ENCODE measurements at regions not wholly inside any gene's neighbourhood (a gene's known extent, or its start where the extent isn't known, plus 50 kb on each side); places are given as distances from the start of the nearest gene placed in this dataset.

DNA sequence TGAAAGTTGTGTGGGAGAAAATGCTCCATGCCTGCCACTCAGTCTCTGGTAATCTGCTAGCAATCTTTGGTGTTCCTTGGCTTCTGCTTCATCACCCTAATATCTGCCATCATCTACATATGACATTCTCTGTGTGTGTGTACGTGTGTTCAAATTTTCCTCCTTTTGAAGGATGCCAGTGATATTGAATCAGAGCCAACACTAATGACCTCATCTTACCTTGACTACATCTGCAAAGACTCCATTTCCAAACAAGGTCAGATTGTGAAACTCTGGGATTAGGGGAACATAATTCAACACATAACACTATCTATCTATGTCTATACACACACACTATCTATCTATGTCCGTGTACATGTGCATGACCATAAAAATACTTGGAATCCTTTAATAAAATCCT is 81.4 kb upstream of the IRS2 start:
- Mint-ChIP-seq H3K27me3 (ENCODE audit: low read depth) (no peaks in the 10 kb centered on the region), H3K36me3 (ENCODE audit: low read depth) (no peaks in the 10 kb centered on the region), H3K4me1 (no peaks in the 10 kb centered on the region), H3K9me3 (peaks cover 2% of the 10 kb centered on the region), H3K27ac (no peak overlapping the region), H3K4me3 (no peak overlapping the region)
- TF ChIP-seq, protein P1, sequence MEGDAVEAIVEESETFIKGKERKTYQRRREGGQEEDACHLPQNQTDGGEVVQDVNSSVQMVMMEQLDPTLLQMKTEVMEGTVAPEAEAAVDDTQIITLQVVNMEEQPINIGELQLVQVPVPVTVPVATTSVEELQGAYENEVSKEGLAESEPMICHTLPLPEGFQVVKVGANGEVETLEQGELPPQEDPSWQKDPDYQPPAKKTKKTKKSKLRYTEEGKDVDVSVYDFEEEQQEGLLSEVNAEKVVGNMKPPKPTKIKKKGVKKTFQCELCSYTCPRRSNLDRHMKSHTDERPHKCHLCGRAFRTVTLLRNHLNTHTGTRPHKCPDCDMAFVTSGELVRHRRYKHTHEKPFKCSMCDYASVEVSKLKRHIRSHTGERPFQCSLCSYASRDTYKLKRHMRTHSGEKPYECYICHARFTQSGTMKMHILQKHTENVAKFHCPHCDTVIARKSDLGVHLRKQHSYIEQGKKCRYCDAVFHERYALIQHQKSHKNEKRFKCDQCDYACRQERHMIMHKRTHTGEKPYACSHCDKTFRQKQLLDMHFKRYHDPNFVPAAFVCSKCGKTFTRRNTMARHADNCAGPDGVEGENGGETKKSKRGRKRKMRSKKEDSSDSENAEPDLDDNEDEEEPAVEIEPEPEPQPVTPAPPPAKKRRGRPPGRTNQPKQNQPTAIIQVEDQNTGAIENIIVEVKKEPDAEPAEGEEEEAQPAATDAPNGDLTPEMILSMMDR (IDR thresholded peaks at IDR 0.05; ENCODE audit: unreplicated experiment in 3 of 3) = no peak

DNA sequence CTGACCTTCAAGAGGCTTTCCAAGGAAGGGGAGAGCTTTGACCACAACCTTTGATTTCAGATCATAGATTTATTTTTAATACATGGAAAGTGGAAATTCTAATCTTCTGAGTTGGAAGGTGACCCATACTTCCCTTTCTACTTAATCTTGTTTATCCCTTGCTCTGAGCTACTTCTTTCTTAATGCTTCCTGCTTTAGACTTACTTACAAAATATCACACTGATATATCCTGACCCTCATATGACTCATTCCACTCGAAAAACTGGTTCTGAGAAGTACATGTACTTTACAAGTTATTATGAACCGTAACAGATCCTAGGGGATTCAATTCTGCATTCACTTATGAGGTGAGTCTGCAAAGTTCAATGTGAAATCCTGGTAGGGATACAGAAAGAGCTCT is 76.2 kb upstream of the IRS2 start:
- Mint-ChIP-seq H3K27ac (no peak overlapping the region), H3K36me3 (ENCODE audit: low read depth) (no peaks in the 10 kb centered on the region), H3K4me3 (no peak overlapping the region), H3K27me3 (ENCODE audit: low read depth) (no peaks in the 10 kb centered on the region), H3K4me1 (no peaks in the 10 kb centered on the region), H3K9me3 (no peaks in the 10 kb centered on the region)
- TF ChIP-seq, protein P1 (IDR thresholded peaks at IDR 0.05; ENCODE audit: unreplicated experiment in 3 of 3) = no peak

DNA sequence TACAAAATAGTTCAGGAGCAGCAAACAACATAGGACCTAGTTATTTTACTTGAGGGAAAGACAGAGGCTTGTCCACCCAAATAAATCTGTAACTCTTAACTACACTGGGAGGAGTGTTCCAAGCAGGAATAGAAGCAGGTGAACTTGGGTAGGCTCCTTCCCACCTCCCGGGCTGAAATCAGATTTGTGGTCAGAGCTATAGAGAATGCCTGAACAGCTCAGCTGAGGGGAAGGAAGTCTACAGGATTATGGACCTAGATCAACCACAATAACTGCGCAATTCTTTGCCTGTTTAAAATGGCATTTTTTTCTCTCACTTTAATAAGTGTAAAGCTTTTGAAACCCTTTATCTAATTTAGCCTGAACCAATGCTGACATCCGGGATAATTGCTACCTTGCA is 73.5 kb upstream of the IRS2 start:
- Mint-ChIP-seq H3K9me3 (no peaks in the 10 kb centered on the region), H3K4me1 (no peaks in the 10 kb centered on the region), H3K27me3 (ENCODE audit: low read depth) (no peaks in the 10 kb centered on the region), H3K36me3 (ENCODE audit: low read depth) (no peaks in the 10 kb centered on the region), H3K27ac (no peak overlapping the region), H3K4me3 (no peak overlapping the region)
- TF ChIP-seq, protein P1 (IDR thresholded peaks at IDR 0.05; ENCODE audit: unreplicated experiment in 3 of 3) = no peak

DNA sequence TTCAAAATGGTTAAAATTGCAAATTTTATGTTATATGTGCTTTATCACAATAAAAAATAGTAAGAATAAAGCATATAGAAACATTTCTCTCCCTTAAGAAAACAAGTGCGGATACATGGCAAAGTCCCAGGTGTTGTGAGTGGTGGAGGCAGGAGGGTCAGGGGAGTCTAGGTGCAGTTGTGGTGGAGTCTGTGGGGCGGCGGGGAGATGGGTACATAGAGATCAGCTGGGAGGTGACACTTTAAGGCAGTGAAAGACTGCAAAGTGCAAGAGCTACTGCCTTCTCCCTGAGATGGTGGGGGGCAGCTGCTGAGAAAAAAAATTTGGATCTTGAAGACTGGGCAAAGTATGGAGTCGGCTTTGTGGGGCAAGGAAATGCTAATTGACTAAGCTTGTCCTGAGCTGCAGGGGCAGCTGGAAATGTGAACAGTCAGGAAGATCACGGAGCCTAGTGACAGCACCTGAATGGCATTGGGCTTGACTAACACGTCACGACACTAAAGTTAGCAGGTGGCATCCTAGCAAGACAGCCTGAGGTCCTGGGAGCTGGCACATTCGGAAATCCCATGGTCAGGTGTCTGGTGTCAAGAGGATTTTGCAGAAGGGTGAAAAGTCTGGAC is 72.9 kb upstream of the IRS2 start:
- H3K36me3 Mint-ChIP-seq (ENCODE audit: low read depth) = no peaks in the 10 kb centered on the region
- H3K27ac Mint-ChIP-seq = no peak overlapping the region
- no peak overlapping the region for H3K4me3 Mint-ChIP-seq
- H3K9me3 Mint-ChIP-seq = no peaks in the 10 kb centered on the region
- TF ChIP-seq, protein P1 (IDR thresholded peaks at IDR 0.05; ENCODE audit: unreplicated experiment in 3 of 3) = no peak
- H3K4me1 Mint-ChIP-seq = no peaks in the 10 kb centered on the region
- H3K27me3 Mint-ChIP-seq (ENCODE audit: low read depth) = peaks cover 4% of the 10 kb centered on the region

DNA sequence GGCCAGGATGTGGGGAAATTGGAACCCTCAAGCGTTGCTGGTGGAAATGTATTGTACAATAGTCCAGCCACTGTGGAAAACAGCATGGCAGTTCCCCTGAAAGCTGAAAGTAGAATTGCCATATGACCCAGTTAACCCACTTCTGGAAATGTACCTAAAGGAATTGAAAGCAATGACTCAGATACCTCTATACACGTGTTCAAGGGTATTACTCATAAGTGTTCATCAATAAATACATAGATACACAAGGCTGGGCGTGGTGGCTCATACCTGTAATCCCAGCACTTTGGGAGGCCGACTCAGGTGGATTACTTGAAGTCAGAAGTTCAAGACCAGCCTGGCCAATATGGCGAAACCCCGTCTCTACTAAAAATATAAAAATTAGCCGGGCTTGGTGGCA is 71.9 kb upstream of the IRS2 start:
- Mint-ChIP-seq H3K4me1 (no peaks in the 10 kb centered on the region), H3K9me3 (no peaks in the 10 kb centered on the region), H3K36me3 (ENCODE audit: low read depth) (no peaks in the 10 kb centered on the region), H3K4me3 (no peak overlapping the region), H3K27me3 (ENCODE audit: low read depth) (peaks cover 4% of the 10 kb centered on the region), H3K27ac (no peak overlapping the region)
- TF ChIP-seq, protein P1 (IDR thresholded peaks at IDR 0.05; ENCODE audit: unreplicated experiment in 3 of 3) = no peak

DNA sequence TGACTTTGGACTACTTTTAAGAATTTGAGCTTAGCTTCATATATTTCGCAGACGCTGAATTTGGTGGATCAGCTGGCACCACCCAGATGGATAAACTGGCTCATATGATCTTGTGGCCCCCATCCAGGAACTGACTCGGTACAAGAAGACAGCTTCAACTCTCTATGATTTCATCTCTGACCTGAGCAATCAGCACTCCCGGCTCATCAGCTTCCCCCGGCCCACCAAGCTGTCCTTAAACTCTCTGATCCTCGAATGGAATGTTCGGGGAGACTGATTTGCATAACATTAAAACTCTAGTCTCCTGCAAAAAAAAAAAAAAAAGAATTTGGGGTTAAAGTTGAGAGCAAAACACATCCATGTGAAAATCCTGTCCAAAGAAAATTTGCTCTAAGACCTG is 71.4 kb upstream of the IRS2 start:
- Mint-ChIP-seq H3K4me1 (no peaks in the 10 kb centered on the region), H3K27me3 (ENCODE audit: low read depth) (peaks cover 4% of the 10 kb centered on the region), H3K9me3 (no peaks in the 10 kb centered on the region), H3K36me3 (ENCODE audit: low read depth) (no peaks in the 10 kb centered on the region), H3K27ac (no peak overlapping the region), H3K4me3 (no peak overlapping the region)
- TF ChIP-seq, protein P1 (IDR thresholded peaks at IDR 0.05; ENCODE audit: unreplicated experiment in 3 of 3) = no peak

Data from nephron (organoid).